K562 (cell line): ENCODE measurements at regions not wholly inside any gene's neighbourhood (a gene's known extent, or its start where the extent isn't known, plus 50 kb on each side); places are given as distances from the start of the nearest gene placed in this dataset.

Source experiments
- ATAC-seq: fragments of 200-7000 bp; cut with Tn5 transposase; 3 replicates; pipeline ENCODE4 v1.9.1; 2020; ENCODE audit warnings: moderate library complexity
- BruUV-seq: library from RNA; stranded (reverse); fragments of 400-500 nt; replicated peaks from 2 replicates; lab custom pipeline; 2021; lab: Mats Ljungman, UMichigan
- CTCF ChIA-PET: fragments of 300-600 bp; formaldehyde crosslinking; extraction: SDS; loops from one replicate; lab custom pipeline; 2021; ENCODE audit warnings: low intra/inter-chr PET ratio; lab: Yijun Ruan, JAX
- POLR2A ChIA-PET: fragments of 300-600, 350-650 bp; sonication (Branson Sonifier 250); formaldehyde crosslinking; extraction: SDS; loops from one replicate; lab custom pipeline; 2021; ENCODE audit warnings: antibody characterized with exemption, inconsistent platforms; lab: Yijun Ruan, JAX
- DNase-seq, 4 experiments: peaks; one replicate each; pipeline versions ENCODE4 v3.0.0 to v3.0.0-alpha.2; 2011 to 2018; ENCODE audit warnings: low spot score in 3 of 4, mixed read lengths in 3 of 4; ENCODE audit errors: extremely low read depth in 1 of 4
- FAIRE-seq: peaks from 2 replicates; lab custom pipeline; 2011; peaks lifted over from hg19 to GRCh38; lab: Jason Lieb, UNC
- H2AFZ ChIP-seq: 2 replicates; pipeline ENCODE4 v1.6.0; 2011; ENCODE audit warnings: low read depth, low read length, control low read depth, inconsistent platforms
- H3K27ac ChIP-seq: fragments of 200-600 bp; 3 replicates; pipeline ENCODE4 v1.8.0; 2011; ENCODE audit warnings: low read depth, mild to moderate bottlenecking, control low read depth, inconsistent platforms, low read length, moderate library complexity, mixed read lengths; ENCODE audit errors: extremely low read depth
- H3K27me3 ChIP-seq, 2 experiments: fragments of 300-600 bp in 1 of 2; 2 replicates in 1 of 2; 3 replicates in 1 of 2; pipeline versions ENCODE4 v1.6.0 to v1.8.0; 2011; ENCODE audit warnings: inconsistent platforms in 2 of 2, low read length in 2 of 2, mild to moderate bottlenecking in 1 of 2, mixed read lengths in 1 of 2, moderate library complexity in 1 of 2; ENCODE audit not compliant: control insufficient read depth in 2 of 2, insufficient read depth in 2 of 2
- H3K36me3 ChIP-seq: fragments of 300-600 bp; 3 replicates; pipeline ENCODE4 v1.8.0; 2011; ENCODE audit warnings: mild to moderate bottlenecking, low read length, inconsistent platforms; ENCODE audit not compliant: control insufficient read depth, insufficient read depth
- H3K4me1 ChIP-seq, 2 experiments: fragments of 200-600 bp in 1 of 2; replicated peaks in 1 of 2; 2 replicates in 1 of 2; 3 replicates in 1 of 2; pipeline versions ENCODE4 v1.5.1 to v1.8.0; 2011; ENCODE audit warnings: inconsistent platforms in 2 of 2, low read length in 2 of 2, mild to moderate bottlenecking in 1 of 2, mixed read lengths in 1 of 2, moderate library complexity in 1 of 2; ENCODE audit not compliant: control insufficient read depth in 2 of 2, insufficient read depth in 2 of 2
- H3K4me2 ChIP-seq: 2 replicates; pipeline ENCODE4 v1.6.1; 2011; ENCODE audit warnings: low read length, control low read depth, inconsistent platforms, mixed read lengths; ENCODE audit not compliant: insufficient read depth
- H3K4me3 ChIP-seq: fragments of 200-600 bp; sonication (generic), shearing (Covaris generic); 2 replicates; pipeline ENCODE4 v1.5.1; 2016; ENCODE audit warnings: control low read depth, inconsistent platforms
- H3K79me2 ChIP-seq: fragments of 200-600 bp; 3 replicates; pipeline ENCODE4 v1.8.0; 2011; ENCODE audit warnings: low read length, inconsistent platforms; ENCODE audit not compliant: control insufficient read depth, insufficient read depth
- H3K9ac ChIP-seq, 2 experiments: 2 replicates each; pipeline versions ENCODE4 v1.6.0 to v1.6.1; 2011; ENCODE audit warnings: low read depth in 2 of 2, low read length in 2 of 2, control low read depth in 1 of 2, inconsistent platforms in 1 of 2, mild to moderate bottlenecking in 1 of 2, mixed read lengths in 1 of 2; ENCODE audit not compliant: insufficient read depth in 1 of 2
- H3K9me1 ChIP-seq: one replicate; pipeline ENCODE4 v1.6.0; 2011; ENCODE audit warnings: inconsistent platforms, mild to moderate bottlenecking, low read length, moderate library complexity; ENCODE audit not compliant: control insufficient read depth, insufficient read depth
- H3K9me3 ChIP-seq: replicated peaks from 2 replicates; pipeline ENCODE4 v1.5.1; 2011; ENCODE audit warnings: low read depth, low read length, inconsistent platforms; ENCODE audit not compliant: control insufficient read depth, insufficient read depth
- H4K20me1 ChIP-seq: replicated peaks from 2 replicates; pipeline ENCODE4 v1.6.1; 2011; ENCODE audit warnings: low read length, inconsistent platforms, mixed read lengths; ENCODE audit not compliant: control insufficient read depth, insufficient read depth
- CCNT2 ChIP-seq: IDR thresholded peaks from 2 replicates; pipeline ENCODE4 v1.6.1; 2011; ENCODE audit warnings: borderline replicate concordance, low read depth, mild to moderate bottlenecking, moderate library complexity, mixed read lengths, low read length; ENCODE audit not compliant: insufficient read length; ENCODE audit errors: extremely low read depth
- CHAMP1 ChIP-seq: fragments of 450-650 bp; IDR thresholded peaks from 2 replicates; pipeline ENCODE4 v1.6.1; 2016; ENCODE audit warnings: mild to moderate bottlenecking
- DEAF1 ChIP-seq: fragments of 450-650 bp; formaldehyde crosslinking; IDR thresholded peaks from 2 replicates; pipeline ENCODE4 v1.4.0; 2020; ENCODE audit warnings: mild to moderate bottlenecking, moderate library complexity
- FUS ChIP-seq: fragments of 200-400 bp; formaldehyde crosslinking; optimal IDR thresholded peaks from 2 replicates; pipeline ENCODE3; 2017; ENCODE audit warnings: low read depth, low read length
- HOMEZ ChIP-seq: fragments of 250-450 bp; sonication (Bioruptor Pico); IDR thresholded peaks from 2 replicates; pipeline ENCODE4 v1.4.0; 2020; ENCODE audit warnings: mild to moderate bottlenecking, moderate library complexity
- POLR3A ChIP-seq: IDR thresholded peaks from 2 replicates; pipeline ENCODE4 v1.6.1; 2011; ENCODE audit warnings: borderline replicate concordance, mild to moderate bottlenecking, moderate library complexity; ENCODE audit not compliant: insufficient read length, insufficient read depth; ENCODE audit errors: extremely low read depth
- PREB ChIP-seq: sonication (generic); formaldehyde crosslinking; IDR thresholded peaks from 2 replicates; pipeline ENCODE4 v1.8.1; 2023; ENCODE audit warnings: mild to moderate bottlenecking, missing genetic modification reagents
- PURB ChIP-seq: sonication (generic); formaldehyde crosslinking; IDR thresholded peaks from 2 replicates; pipeline ENCODE4 v1.9.0; 2021; ENCODE audit warnings: low read depth, mild to moderate bottlenecking, missing genetic modification reagents
- SMAD4 ChIP-seq: fragments of 250-450 bp; sonication (Bioruptor Pico); conservative IDR thresholded peaks from 2 replicates; pipeline ENCODE4 v1.8.0; 2021; ENCODE audit warnings: inconsistent platforms, mild to moderate bottlenecking, moderate library complexity
- SMARCB1 ChIP-seq: IDR thresholded peaks from 2 replicates; pipeline ENCODE4 v1.6.1; 2011; ENCODE audit warnings: improper control_type of control experiment, low read depth; ENCODE audit not compliant: insufficient read length
- THAP12 ChIP-seq: fragments of 250-450 bp; sonication (Bioruptor Pico); IDR thresholded peaks from 2 replicates; pipeline ENCODE4 v1.9.0; 2021; ENCODE audit warnings: mild to moderate bottlenecking, inconsistent platforms
- U2AF1 ChIP-seq: fragments of 200-400 bp; formaldehyde crosslinking; optimal IDR thresholded peaks from 2 replicates; pipeline ENCODE3; 2017; ENCODE audit warnings: mild to moderate bottlenecking, low read depth, low read length, moderate library complexity
- ZNF696 ChIP-seq: fragments of 250-450 bp; sonication (Bioruptor Pico); conservative IDR thresholded peaks from 2 replicates; pipeline ENCODE4 v1.4.0; 2020; ENCODE audit warnings: mild to moderate bottlenecking, moderate library complexity
- WGBS: fragments of 100-300 bp; shearing (Covaris generic); methylation state at CpG from one replicate; pipeline ENCODE4 v1.1.6; 2016; ENCODE audit warnings: low coverage, mixed read lengths; ENCODE audit not compliant: insufficient coverage; ENCODE audit errors: missing lambda C conversion rate; 5-methylcytosine and 5-hydroxymethylcytosine counted together
- in situ Hi-C: fragments of 300-500 bp; cut with MboI; formaldehyde crosslinking; loops from 4 replicates; pipeline ENCODE4 v1.15.0; 2018; ENCODE audit warnings: inconsistent platforms, mixed read lengths
- intact Hi-C: fragments of 100-400 bp; cut with micrococcal nuclease; formaldehyde crosslinking; loops from 2 replicates; pipeline ENCODE4 v1.14.2; 2022

GRCh38 chr22:47239474-47239860, 477.0 kb downstream of the TBC1D22A start:
- Histone ChIP-seq H3K4me1 (no peaks in the 10 kb centered on the region), H2AFZ (no peak overlapping the region), H3K79me2 (no peaks in the 10 kb centered on the region), H3K27ac (no peak overlapping the region), H3K4me3 (no peak overlapping the region), H4K20me1 (no peaks in the 10 kb centered on the region), H3K9me3 (no peaks in the 10 kb centered on the region), H3K27me3 (no peaks in the 10 kb centered on the region; a peak in 1 of 5 replicates), H3K9ac (no peak overlapping the region), H3K4me2 (no peak overlapping the region), H3K36me3 (no peaks in the 10 kb centered on the region), H3K9me1 (no peaks in the 10 kb centered on the region)
- ChIA-PET CTCF (no interaction called here), POLR2A (interaction anchor here (0.6 kb wide), 1 partner anchor 927 kb away, joined by 3 read pairs; no protein-coding TSS in a partner anchor)
- BruUV-seq = no TSS peak
- ATAC-seq (no peak), DNase-seq (no peak), FAIRE-seq (no peak)
- intact Hi-C loops (no loop called here), in situ Hi-C loops (no loop called here)
- 0% methylated on average over 4 of the region's 6 CpGs for WGBS
- TF ChIP-seq PURB (CRISPR knock-in tag) (no peak), SMARCB1 (no peak), FUS (no peak), DEAF1 (no peak), CHAMP1 (no peak), SMAD4 (no peak), PREB (CRISPR knock-in tag) (no peak), ZNF696 (CRISPR knock-in tag) (no peak), U2AF1 (no peak), CCNT2 (no peak), HOMEZ (CRISPR knock-in tag) (no peak), POLR3A (no peak), THAP12 (CRISPR knock-in tag) (no peak)
